ENCODE measurements at regions not wholly inside any gene's neighbourhood (a gene's known extent, or its start where the extent isn't known, plus 50 kb on each side); places are given as distances from the start of the nearest gene placed in this dataset.

GRCh38 chr3:181660337-181660736, 51.4 kb upstream of the SOX2 start:
- POLR2A ChIA-PET: no interaction called here
- H3K4me3 Mint-ChIP-seq: no peak overlapping the region
- DNase-seq (no peak), ATAC-seq (no peak)
- no peaks in the 10 kb centered on the region for H3K36me3 Mint-ChIP-seq (ENCODE audit: low read depth)
- no peaks in the 10 kb centered on the region for H3K9me3 Mint-ChIP-seq (ENCODE audit: insufficient read depth)
- H3K4me1 Mint-ChIP-seq (ENCODE audit: low read depth): no peaks in the 10 kb centered on the region
- H3K27ac Mint-ChIP-seq: no peak overlapping the region
- CTCF ChIA-PET: no interaction called here
- no peaks in the 10 kb centered on the region for H3K27me3 Mint-ChIP-seq (ENCODE audit: low read depth)

- ChIA-PET POLR2A (no interaction called here), CTCF (no interaction called here)
- no peaks in the 10 kb centered on the region for H3K9me3 Mint-ChIP-seq (ENCODE audit: insufficient read depth)
- H3K27me3 Mint-ChIP-seq (ENCODE audit: low read depth): no peaks in the 10 kb centered on the region
- H3K4me3 Mint-ChIP-seq: no peak overlapping the region
- H3K36me3 Mint-ChIP-seq (ENCODE audit: low read depth): no peaks in the 10 kb centered on the region
- no peaks in the 10 kb centered on the region for H3K4me1 Mint-ChIP-seq (ENCODE audit: low read depth)
- ATAC-seq (no peak), DNase-seq (no peak)
- H3K27ac Mint-ChIP-seq: no peak overlapping the region
Measured at GRCh38 chr3:181637456-181637855, 74.3 kb upstream of the SOX2 start.

GRCh38 chr3:181637056-181637455, 74.7 kb upstream of the SOX2 start:
- CTCF ChIA-PET: no interaction called here
- Mint-ChIP-seq H3K36me3 (ENCODE audit: low read depth) (no peaks in the 10 kb centered on the region), H3K4me1 (ENCODE audit: low read depth) (no peaks in the 10 kb centered on the region), H3K27ac (no peak overlapping the region), H3K27me3 (ENCODE audit: low read depth) (no peaks in the 10 kb centered on the region), H3K4me3 (no peak overlapping the region), H3K9me3 (ENCODE audit: insufficient read depth) (no peaks in the 10 kb centered on the region)
- no peak for ATAC-seq
- no peak for DNase-seq
- POLR2A ChIA-PET: no interaction called here

GRCh38 chr3:181635141-181635540, 76.6 kb upstream of the SOX2 start:
- Mint-ChIP-seq H3K27me3 (ENCODE audit: low read depth) (no peaks in the 10 kb centered on the region), H3K9me3 (ENCODE audit: insufficient read depth) (no peaks in the 10 kb centered on the region), H3K4me1 (ENCODE audit: low read depth) (no peaks in the 10 kb centered on the region), H3K27ac (no peak overlapping the region), H3K36me3 (ENCODE audit: low read depth) (no peaks in the 10 kb centered on the region), H3K4me3 (no peak overlapping the region)
- ATAC-seq: no peak
- POLR2A ChIA-PET: no interaction called here
- no peak for DNase-seq
- CTCF ChIA-PET: no interaction called here

- ChIA-PET POLR2A (no interaction called here), CTCF (no interaction called here)
- Mint-ChIP-seq H3K4me1 (ENCODE audit: low read depth) (no peaks in the 10 kb centered on the region), H3K27me3 (ENCODE audit: low read depth) (no peaks in the 10 kb centered on the region), H3K9me3 (ENCODE audit: insufficient read depth) (no peaks in the 10 kb centered on the region), H3K36me3 (ENCODE audit: low read depth) (no peaks in the 10 kb centered on the region), H3K4me3 (no peak overlapping the region), H3K27ac (no peak overlapping the region)
- no peak for ATAC-seq
- no peak for DNase-seq
Measured at GRCh38 chr3:181633556-181633955, 78.2 kb upstream of the SOX2 start.

- H3K27me3 Mint-ChIP-seq (ENCODE audit: low read depth): no peaks in the 10 kb centered on the region
- H3K27ac Mint-ChIP-seq: no peak overlapping the region
- no peak overlapping the region for H3K4me3 Mint-ChIP-seq
- CTCF ChIA-PET: interaction anchor here (0.7 kb wide), 1 partner anchor 1052 kb away, joined by 3 read pairs; no protein-coding TSS in a partner anchor
- DNase-seq: no peak
- no peaks in the 10 kb centered on the region for H3K36me3 Mint-ChIP-seq (ENCODE audit: low read depth)
- H3K4me1 Mint-ChIP-seq (ENCODE audit: low read depth): no peaks in the 10 kb centered on the region
- POLR2A ChIA-PET: no interaction called here
- no peaks in the 10 kb centered on the region for H3K9me3 Mint-ChIP-seq (ENCODE audit: insufficient read depth)
- ATAC-seq: no peak
Measured at GRCh38 chr3:181631901-181632300, 79.8 kb upstream of the SOX2 start.

- no peak for DNase-seq
- H3K4me1 Mint-ChIP-seq (ENCODE audit: low read depth): no peaks in the 10 kb centered on the region
- no peaks in the 10 kb centered on the region for H3K36me3 Mint-ChIP-seq (ENCODE audit: low read depth)
- no peak overlapping the region for H3K4me3 Mint-ChIP-seq
- ChIA-PET POLR2A (no interaction called here), CTCF (no interaction called here)
- H3K9me3 Mint-ChIP-seq (ENCODE audit: insufficient read depth): no peaks in the 10 kb centered on the region
- no peak overlapping the region for H3K27ac Mint-ChIP-seq
- no peaks in the 10 kb centered on the region for H3K27me3 Mint-ChIP-seq (ENCODE audit: low read depth)
- ATAC-seq: no peak
Measured at GRCh38 chr3:181630853-181631252, 80.9 kb upstream of the SOX2 start.

- Mint-ChIP-seq H3K27ac (no peak overlapping the region), H3K9me3 (ENCODE audit: insufficient read depth) (no peaks in the 10 kb centered on the region), H3K4me3 (no peak overlapping the region), H3K27me3 (ENCODE audit: low read depth) (no peaks in the 10 kb centered on the region), H3K4me1 (ENCODE audit: low read depth) (no peaks in the 10 kb centered on the region), H3K36me3 (ENCODE audit: low read depth) (no peaks in the 10 kb centered on the region)
- DNase-seq: no peak
- ChIA-PET CTCF (no interaction called here), POLR2A (no interaction called here)
- no peak for ATAC-seq
Measured at GRCh38 chr3:181629711-181630110, 82.0 kb upstream of the SOX2 start.

- no peak for ATAC-seq
- CTCF ChIA-PET: no interaction called here
Measured at GRCh38 chr3:181629029-181629428, 82.7 kb upstream of the SOX2 start.

GRCh38 chr3:181628384-181628783, 83.3 kb upstream of the SOX2 start:
- ATAC-seq (no peak), DNase-seq (no peak)
- Mint-ChIP-seq H3K36me3 (ENCODE audit: low read depth) (no peaks in the 10 kb centered on the region), H3K27ac (no peak overlapping the region), H3K4me1 (ENCODE audit: low read depth) (no peaks in the 10 kb centered on the region), H3K4me3 (no peak overlapping the region), H3K9me3 (ENCODE audit: insufficient read depth) (no peaks in the 10 kb centered on the region), H3K27me3 (ENCODE audit: low read depth) (no peaks in the 10 kb centered on the region)
- ChIA-PET POLR2A (no interaction called here), CTCF (no interaction called here)

More at GRCh38 chr3:181629029-181629428, 82.7 kb upstream of the SOX2 start:
- Mint-ChIP-seq H3K27me3 (ENCODE audit: low read depth) (no peaks in the 10 kb centered on the region), H3K4me3 (no peak overlapping the region), H3K4me1 (ENCODE audit: low read depth) (no peaks in the 10 kb centered on the region), H3K36me3 (ENCODE audit: low read depth) (no peaks in the 10 kb centered on the region), H3K27ac (no peak overlapping the region), H3K9me3 (ENCODE audit: insufficient read depth) (no peaks in the 10 kb centered on the region)
- POLR2A ChIA-PET: no interaction called here
- no peak for DNase-seq

GRCh38 chr3:181626036-181626435, 85.7 kb upstream of the SOX2 start:
- ChIA-PET POLR2A (no interaction called here), CTCF (no interaction called here)
- Mint-ChIP-seq H3K27ac (no peak overlapping the region), H3K27me3 (ENCODE audit: low read depth) (no peaks in the 10 kb centered on the region), H3K4me3 (no peak overlapping the region), H3K36me3 (ENCODE audit: low read depth) (no peaks in the 10 kb centered on the region), H3K4me1 (ENCODE audit: low read depth) (no peaks in the 10 kb centered on the region), H3K9me3 (ENCODE audit: insufficient read depth) (no peaks in the 10 kb centered on the region)
- no peak for DNase-seq
- no peak for ATAC-seq

GRCh38 chr3:181623924-181624694, 87.6 kb upstream of the SOX2 start:
- ChIA-PET CTCF (no interaction called here), POLR2A (no interaction called here)
- DNase-seq: no peak
- no peak overlapping the region for H3K27ac Mint-ChIP-seq
- no peaks in the 10 kb centered on the region for H3K9me3 Mint-ChIP-seq (ENCODE audit: insufficient read depth)
- no peak overlapping the region for H3K4me3 Mint-ChIP-seq
- H3K36me3 Mint-ChIP-seq (ENCODE audit: low read depth): no peaks in the 10 kb centered on the region
- H3K4me1 Mint-ChIP-seq (ENCODE audit: low read depth): no peaks in the 10 kb centered on the region
- H3K27me3 Mint-ChIP-seq (ENCODE audit: low read depth): no peaks in the 10 kb centered on the region
- no peak for ATAC-seq

GRCh38 chr3:181622365-181622764, 89.4 kb upstream of the SOX2 start:
- ChIA-PET POLR2A (interaction anchor here (0.6 kb wide), 1 partner anchor 404 kb away, joined by 3 read pairs; no protein-coding TSS in a partner anchor), CTCF (no interaction called here)
- H3K9me3 Mint-ChIP-seq (ENCODE audit: insufficient read depth): no peaks in the 10 kb centered on the region
- DNase-seq (no peak), ATAC-seq (no peak)
- no peaks in the 10 kb centered on the region for H3K4me1 Mint-ChIP-seq (ENCODE audit: low read depth)
- no peaks in the 10 kb centered on the region for H3K27me3 Mint-ChIP-seq (ENCODE audit: low read depth)
- no peak overlapping the region for H3K4me3 Mint-ChIP-seq
- H3K36me3 Mint-ChIP-seq (ENCODE audit: low read depth): no peaks in the 10 kb centered on the region
- H3K27ac Mint-ChIP-seq: no peak overlapping the region

Measured in activated CD8-positive, alpha-beta T cell treated with anti-CD3 and anti-CD28 coated beads, Interleukin-2, amount 10 ng/mL, durations not matched to agents 7 days and 5 days (primary cell).